Chondrocyte (in vitro differentiated cells): ENCODE measurements at regions not wholly inside any gene's neighbourhood (a gene's known extent, or its start where the extent isn't known, plus 50 kb on each side); places are given as distances from the start of the nearest gene placed in this dataset.

Experiments
- DNase-seq: peaks from one replicate; pipeline ENCODE4 v3.0.0; 2021; ENCODE audit warnings: mixed read lengths, low spot score
- H3K27ac Mint-ChIP-seq: one replicate; pipeline ENCODE4 v1.8.0; 2021; ENCODE audit warnings: mild to moderate bottlenecking, moderate library complexity, mixed read lengths; ENCODE audit not compliant: unreplicated experiment
- H3K27me3 Mint-ChIP-seq: 2 replicates; pipeline ENCODE4 v1.8.0; 2021; ENCODE audit warnings: low read depth, mixed read lengths
- H3K36me3 Mint-ChIP-seq: 2 replicates; pipeline ENCODE4 v1.8.0; 2021; ENCODE audit warnings: low read depth, mixed read lengths
- H3K4me1 Mint-ChIP-seq: 2 replicates; pipeline ENCODE4 v1.8.0; 2021; ENCODE audit warnings: low read depth, mild to moderate bottlenecking, mixed read lengths
- H3K4me3 Mint-ChIP-seq: one replicate; pipeline ENCODE4 v1.8.0; 2021; ENCODE audit warnings: mild to moderate bottlenecking, moderate library complexity, mixed read lengths; ENCODE audit not compliant: unreplicated experiment
- H3K9me3 Mint-ChIP-seq: 2 replicates; pipeline ENCODE4 v1.8.0; 2021; ENCODE audit warnings: low read depth, mixed read lengths
- TF ChIP-seq, protein P1 (sequence below): fragments of 200-600 bp; sonication (generic); IDR thresholded peaks from 2 replicates; pipeline ENCODE4 v1.5.0; 2021; ENCODE audit warnings: antibody characterized with exemption, mild to moderate bottlenecking, moderate library complexity

- TF ChIP-seq, protein P1, sequence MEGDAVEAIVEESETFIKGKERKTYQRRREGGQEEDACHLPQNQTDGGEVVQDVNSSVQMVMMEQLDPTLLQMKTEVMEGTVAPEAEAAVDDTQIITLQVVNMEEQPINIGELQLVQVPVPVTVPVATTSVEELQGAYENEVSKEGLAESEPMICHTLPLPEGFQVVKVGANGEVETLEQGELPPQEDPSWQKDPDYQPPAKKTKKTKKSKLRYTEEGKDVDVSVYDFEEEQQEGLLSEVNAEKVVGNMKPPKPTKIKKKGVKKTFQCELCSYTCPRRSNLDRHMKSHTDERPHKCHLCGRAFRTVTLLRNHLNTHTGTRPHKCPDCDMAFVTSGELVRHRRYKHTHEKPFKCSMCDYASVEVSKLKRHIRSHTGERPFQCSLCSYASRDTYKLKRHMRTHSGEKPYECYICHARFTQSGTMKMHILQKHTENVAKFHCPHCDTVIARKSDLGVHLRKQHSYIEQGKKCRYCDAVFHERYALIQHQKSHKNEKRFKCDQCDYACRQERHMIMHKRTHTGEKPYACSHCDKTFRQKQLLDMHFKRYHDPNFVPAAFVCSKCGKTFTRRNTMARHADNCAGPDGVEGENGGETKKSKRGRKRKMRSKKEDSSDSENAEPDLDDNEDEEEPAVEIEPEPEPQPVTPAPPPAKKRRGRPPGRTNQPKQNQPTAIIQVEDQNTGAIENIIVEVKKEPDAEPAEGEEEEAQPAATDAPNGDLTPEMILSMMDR, result no peak
- no peak for DNase-seq
- Mint-ChIP-seq H3K36me3 (no peaks in the 10 kb centered on the region), H3K9me3 (no peaks in the 10 kb centered on the region), H3K4me3 (no peak overlapping the region), H3K27me3 (peaks cover 3% of the 10 kb centered on the region), H3K4me1 (no peaks in the 10 kb centered on the region), H3K27ac (no peak overlapping the region)
Measured at GRCh38 chr3:118433825-118434224, 600.8 kb downstream of the IGSF11 start.

GRCh38 chr3:118435851-118436350 lies 598.7 kb downstream of the IGSF11 start:
- H3K36me3 Mint-ChIP-seq, result no peaks in the 10 kb centered on the region
- TF ChIP-seq, protein P1, result no peak
- H3K4me3 Mint-ChIP-seq, result no peak overlapping the region
- peaks cover 3% of the 10 kb centered on the region for H3K27me3 Mint-ChIP-seq
- H3K4me1 Mint-ChIP-seq, result no peaks in the 10 kb centered on the region
- no peak for DNase-seq
- H3K27ac Mint-ChIP-seq, result no peak overlapping the region
- no peaks in the 10 kb centered on the region for H3K9me3 Mint-ChIP-seq

- Mint-ChIP-seq H3K36me3 (no peaks in the 10 kb centered on the region), H3K27me3 (peaks cover 2% of the 10 kb centered on the region), H3K4me1 (no peaks in the 10 kb centered on the region), H3K9me3 (no peaks in the 10 kb centered on the region), H3K27ac (no peak overlapping the region), H3K4me3 (no peak overlapping the region)
- TF ChIP-seq, protein P1, result no peak
- no peak for DNase-seq
Measured at GRCh38 chr3:118436697-118437262, 597.9 kb downstream of the IGSF11 start.

DNA sequence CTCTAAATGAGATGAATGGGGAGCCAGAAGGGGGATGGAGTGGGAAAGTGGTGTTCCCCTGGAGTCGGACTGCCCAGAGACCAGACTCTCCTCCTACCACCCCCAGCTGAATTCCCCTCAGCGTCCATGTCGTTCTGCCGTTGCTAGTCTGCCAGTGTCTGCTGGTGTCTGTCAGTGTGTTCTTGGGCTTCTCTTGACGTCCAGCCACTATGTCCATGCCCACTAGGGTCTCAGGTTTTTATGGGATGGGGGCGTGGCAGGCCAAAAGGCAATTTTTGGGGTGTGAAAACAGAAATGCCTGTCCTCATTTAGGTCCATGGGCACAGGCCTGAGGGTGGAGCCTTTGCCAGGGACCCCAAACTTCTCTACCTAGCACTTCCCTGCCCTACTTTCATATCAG lies 589.6 kb downstream of the IGSF11 start:
- no peak for DNase-seq
- Mint-ChIP-seq H3K36me3 (no peaks in the 10 kb centered on the region), H3K27me3 (no peaks in the 10 kb centered on the region), H3K9me3 (no peaks in the 10 kb centered on the region), H3K4me3 (no peak overlapping the region), H3K27ac (no peak overlapping the region), H3K4me1 (no peaks in the 10 kb centered on the region)
- TF ChIP-seq, protein P1, result no peak

DNA sequence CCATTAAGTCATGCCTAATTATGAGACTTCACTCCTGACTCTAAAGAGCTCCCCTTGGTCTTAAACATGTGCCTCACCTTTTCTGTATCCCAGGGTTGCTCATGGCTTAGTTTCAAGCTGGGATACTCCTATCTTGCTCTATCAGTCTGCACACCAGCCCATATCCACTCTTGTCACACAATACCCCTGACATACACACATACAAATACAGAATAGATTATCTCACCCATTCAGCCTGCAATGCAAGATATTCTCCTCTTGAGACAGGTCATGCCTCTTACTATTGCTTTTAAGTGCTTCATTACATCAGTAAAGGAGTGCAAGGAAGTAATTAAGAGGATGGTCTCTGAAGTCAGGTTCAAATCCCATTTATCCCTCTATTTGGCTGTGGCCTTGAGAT lies 587.3 kb downstream of the IGSF11 start:
- no peak for DNase-seq
- H3K27ac Mint-ChIP-seq, result no peak overlapping the region
- TF ChIP-seq, protein P1, result no peak
- H3K4me3 Mint-ChIP-seq, result no peak overlapping the region
- H3K27me3 Mint-ChIP-seq, result no peaks in the 10 kb centered on the region
- H3K9me3 Mint-ChIP-seq, result peaks cover 18% of the 10 kb centered on the region
- peaks cover 8% of the 10 kb centered on the region for H3K36me3 Mint-ChIP-seq
- no peaks in the 10 kb centered on the region for H3K4me1 Mint-ChIP-seq
